GM12891 (cell line): ENCODE measurements at regions not wholly inside any gene's neighbourhood (a gene's known extent, or its start where the extent isn't known, plus 50 kb on each side); places are given as distances from the start of the nearest gene placed in this dataset.
"Not testable (repeated sequence)": the region's sequence is repeated elsewhere in the genome, so short reads cannot be mapped to it uniquely, and the experiment has no call there.

Experiments
- DNase-seq: peaks from one replicate; pipeline ENCODE4 v3.0.0; 2011; ENCODE audit warnings: low spot score; ENCODE audit not compliant: insufficient read length
- FAIRE-seq: peaks from 2 replicates; lab custom pipeline; 2011; peaks lifted over from hg19 to GRCh38; lab: Jason Lieb, UNC
- PAX5 ChIP-seq: IDR thresholded peaks from 2 replicates; pipeline ENCODE4 v1.6.1; 2011; ENCODE audit warnings: low read length, moderate library complexity, mild to moderate bottlenecking; ENCODE audit not compliant: insufficient read depth, severe bottlenecking
- POLR2A ChIP-seq: IDR thresholded peaks from 2 replicates; pipeline ENCODE4 v1.6.1; 2011; ENCODE audit warnings: low read depth, low read length, control low read depth
- POLR2AphosphoS5 ChIP-seq: IDR thresholded peaks from 2 replicates; pipeline ENCODE4 v1.6.1; 2011; ENCODE audit warnings: low read depth, low read length, control low read depth
- POU2F2 ChIP-seq: IDR thresholded peaks from 2 replicates; pipeline ENCODE4 v1.6.1; 2011; ENCODE audit warnings: low read depth, mild to moderate bottlenecking, control low read depth, low read length, moderate library complexity
- SPI1 ChIP-seq: IDR thresholded peaks from 2 replicates; pipeline ENCODE4 v1.6.1; 2011; ENCODE audit warnings: low read depth, low read length, control low read depth
- TAF1 ChIP-seq: IDR thresholded peaks from 2 replicates; pipeline ENCODE4 v1.6.1; 2011; ENCODE audit warnings: low read depth, low read length, control low read depth

GRCh38 chr10:30708234-30708633 is 78.7 kb upstream of the LYZL2 start:
- no peak for DNase-seq
- TF ChIP-seq POLR2A (no peak), POLR2AphosphoS5 (no peak), TAF1 (no peak), POU2F2 (no peak), SPI1 (no peak), PAX5 (no peak)

GRCh38 chr10:30706189-30706588 is 76.6 kb upstream of the LYZL2 start:
- FAIRE-seq, DNase-seq: not testable (repeated sequence)

More at GRCh38 chr10:30708234-30708633, 78.7 kb upstream of the LYZL2 start:
- no peak for FAIRE-seq

GRCh38 chr10:30705625-30706149 is 76.1 kb upstream of the LYZL2 start:
- DNase-seq (no peak), FAIRE-seq (peak; percentile 91)
- peak; percentile 47 for TF ChIP-seq POLR2A
- TF ChIP-seq POLR2AphosphoS5: no peak
- no peak for TF ChIP-seq PAX5
- no peak for TF ChIP-seq SPI1

GRCh38 chr10:30705101-30705624 is 75.6 kb upstream of the LYZL2 start:
- FAIRE-seq (no peak), DNase-seq (no peak)
- TF ChIP-seq POU2F2 (no peak), POLR2AphosphoS5 (no peak; the same call in 1 of the 2 replicates), TAF1 (no peak), SPI1 (no peak), POLR2A (no peak), PAX5 (no peak)

- not testable (repeated sequence) for DNase-seq
- peak; percentile 93 for FAIRE-seq
Observed at GRCh38 chr10:30704601-30705100, 75.1 kb upstream of the LYZL2 start.

GRCh38 chr10:30704026-30704600 is 74.6 kb upstream of the LYZL2 start:
- TF ChIP-seq POLR2A: peak; percentile 29; the same call in 1 of the 2 replicates
- TF ChIP-seq PAX5: no peak
- DNase-seq (no peak), FAIRE-seq (no peak)

- FAIRE-seq: peak; percentile 76
- not testable (repeated sequence) for DNase-seq
Observed at GRCh38 chr10:30703446-30703845, 73.9 kb upstream of the LYZL2 start.

- FAIRE-seq: no peak
- TF ChIP-seq POLR2A: no peak
- TF ChIP-seq SPI1: no peak
- TF ChIP-seq TAF1: no peak
- TF ChIP-seq POU2F2: no peak
- no peak for TF ChIP-seq POLR2AphosphoS5
- TF ChIP-seq PAX5: no peak
- DNase-seq: no peak
Observed at GRCh38 chr10:30702860-30703259, 73.3 kb upstream of the LYZL2 start.

GRCh38 chr10:30701451-30702173 is 72.1 kb upstream of the LYZL2 start:
- peak; percentile 98 for FAIRE-seq
- DNase-seq: no peak
- TF ChIP-seq PAX5 (peak; percentile 55), POU2F2 (peak; percentile 28; the same call in 1 of the 2 replicates), POLR2A (peak; percentile 55), POLR2AphosphoS5 (peak; percentile 57; the same call in 1 of the 2 replicates), TAF1 (peak; percentile 22; the same call in 1 of the 2 replicates), SPI1 (no peak; the same call in 1 of the 2 replicates)

- DNase-seq (no peak), FAIRE-seq (no peak)
- TF ChIP-seq PAX5 (no peak), POLR2A (no peak), POU2F2 (no peak), SPI1 (no peak), POLR2AphosphoS5 (no peak), TAF1 (no peak)
Observed at GRCh38 chr10:30697806-30698205, 68.3 kb upstream of the LYZL2 start.

- peak; percentile 60 for FAIRE-seq
- not testable (repeated sequence) for DNase-seq
Observed at GRCh38 chr10:30697221-30697620, 67.7 kb upstream of the LYZL2 start.

- peak; percentile 61 for FAIRE-seq
- not testable (repeated sequence) for DNase-seq
Observed at GRCh38 chr10:30696416-30697185, 67.0 kb upstream of the LYZL2 start.

GRCh38 chr10:30695481-30696236 is 66.1 kb upstream of the LYZL2 start:
- FAIRE-seq, DNase-seq: not testable (repeated sequence)
